ENCODE measurements at regions not wholly inside any gene's neighbourhood (a gene's known extent, or its start where the extent isn't known, plus 50 kb on each side); places are given as distances from the start of the nearest gene placed in this dataset.

GRCh38 chr3:36220173-36220572 lies 160.1 kb upstream of the STAC start:
- Histone ChIP-seq H3K4me3 (no peak overlapping the region), H3K27ac (no peak overlapping the region), H3K9me3 (no peaks in the 10 kb centered on the region), H3K36me3 (no peaks in the 10 kb centered on the region), H3K27me3 (no peaks in the 10 kb centered on the region), H3K4me1 (no peaks in the 10 kb centered on the region)
- intact Hi-C loops (cut with DNase I) = no loop called here
- no peak for DNase-seq (ENCODE audit: extremely low spot score in 2 of 2)
- TF ChIP-seq POLR2AphosphoS5 (IDR thresholded peaks at IDR 0.05; ENCODE audit: insufficient read depth in 1 of 2, low read depth in 1 of 2) = no peak
- no peak for TF ChIP-seq POLR2A (IDR thresholded peaks at IDR 0.05)

GRCh38 chr3:36221975-36222374 lies 158.3 kb upstream of the STAC start:
- Histone ChIP-seq H3K27me3 (no peaks in the 10 kb centered on the region), H3K36me3 (no peaks in the 10 kb centered on the region), H3K4me1 (no peaks in the 10 kb centered on the region), H3K4me3 (no peak overlapping the region), H3K9me3 (no peaks in the 10 kb centered on the region), H3K27ac (no peak overlapping the region)
- TF ChIP-seq POLR2AphosphoS5 (IDR thresholded peaks at IDR 0.05; ENCODE audit: insufficient read depth in 1 of 2, low read depth in 1 of 2) = no peak
- no peak for TF ChIP-seq CTCF (IDR thresholded peaks at IDR 0.05)
- TF ChIP-seq POLR2A (IDR thresholded peaks at IDR 0.05) = no peak
- intact Hi-C loops (cut with DNase I) = no loop called here
- DNase-seq (ENCODE audit: extremely low spot score in 2 of 2) = no peak

GRCh38 chr3:36227980-36228379 lies 152.3 kb upstream of the STAC start:
- intact Hi-C loops (cut with DNase I) = no loop called here
- Histone ChIP-seq H3K9me3 (no peaks in the 10 kb centered on the region), H3K27me3 (no peaks in the 10 kb centered on the region), H3K4me1 (no peaks in the 10 kb centered on the region), H3K4me3 (no peak overlapping the region), H3K27ac (no peak overlapping the region), H3K36me3 (no peaks in the 10 kb centered on the region)
- DNase-seq (ENCODE audit: extremely low spot score in 2 of 2) = no peak
- TF ChIP-seq CTCF (IDR thresholded peaks at IDR 0.05) = no peak
- no peak for TF ChIP-seq POLR2A (IDR thresholded peaks at IDR 0.05)
- no peak for TF ChIP-seq POLR2AphosphoS5 (IDR thresholded peaks at IDR 0.05; ENCODE audit: insufficient read depth in 1 of 2, low read depth in 1 of 2)

GRCh38 chr3:36229496-36229895 lies 150.8 kb upstream of the STAC start:
- Histone ChIP-seq H3K27ac (no peak overlapping the region), H3K36me3 (no peaks in the 10 kb centered on the region), H3K27me3 (no peaks in the 10 kb centered on the region), H3K4me3 (no peak overlapping the region), H3K4me1 (no peaks in the 10 kb centered on the region), H3K9me3 (no peaks in the 10 kb centered on the region)
- intact Hi-C loops (cut with DNase I) = no loop called here
- TF ChIP-seq POLR2AphosphoS5 (IDR thresholded peaks at IDR 0.05; ENCODE audit: insufficient read depth in 1 of 2, low read depth in 1 of 2) = no peak
- TF ChIP-seq CTCF (IDR thresholded peaks at IDR 0.05) = no peak
- TF ChIP-seq POLR2A (IDR thresholded peaks at IDR 0.05) = no peak
- DNase-seq (ENCODE audit: extremely low spot score in 2 of 2) = no peak

GRCh38 chr3:36232797-36233489 lies 147.4 kb upstream of the STAC start:
- H3K4me3 ChIP-seq = no peak overlapping the region
- H3K4me1 ChIP-seq = no peaks in the 10 kb centered on the region
- no peaks in the 10 kb centered on the region for H3K27me3 ChIP-seq
- no peaks in the 10 kb centered on the region for H3K36me3 ChIP-seq
- H3K9me3 ChIP-seq = no peaks in the 10 kb centered on the region
- H3K27ac ChIP-seq = no peak overlapping the region
- TF ChIP-seq CTCF (IDR thresholded peaks at IDR 0.05) (no peak), POLR2A (IDR thresholded peaks at IDR 0.05) (no peak), POLR2AphosphoS5 (IDR thresholded peaks at IDR 0.05; ENCODE audit: insufficient read depth in 1 of 2, low read depth in 1 of 2) (no peak)
- intact Hi-C loops (cut with DNase I) = no loop called here
- DNase-seq (ENCODE audit: extremely low spot score in 2 of 2) = no peak

All from vagina (tissue), 2 donors.